Epithelial cell of esophagus (primary cell): ENCODE measurements at regions not wholly inside any gene's neighbourhood (a gene's known extent, or its start where the extent isn't known, plus 50 kb on each side); places are given as distances from the start of the nearest gene placed in this dataset.

Experiments
- DNase-seq: peaks from one replicate; pipeline ENCODE4 v3.0.0; 2010; ENCODE audit warnings: low read depth
- H3K4me3 ChIP-seq: 2 replicates; pipeline ENCODE4 v1.5.1; 2011; ENCODE audit warnings: mild to moderate bottlenecking, low read length, control low read depth
- CTCF ChIP-seq: IDR thresholded peaks from 2 replicates; pipeline ENCODE4 v1.5.1; 2011; ENCODE audit warnings: low read depth, mild to moderate bottlenecking, low read length, control low read depth, inconsistent platforms; ENCODE audit not compliant: insufficient read depth; ENCODE audit errors: missing control alignments

- H3K4me3 ChIP-seq, result no peak overlapping the region
- TF ChIP-seq CTCF, result no peak
- no peak for DNase-seq
These were observed 1061.1 kb upstream of the AUTS2 start for GRCh38 chr7:68537051-68537773.

- no peak for TF ChIP-seq CTCF
- no peak for DNase-seq
These were observed 1060.6 kb upstream of the AUTS2 start for GRCh38 chr7:68537774-68538071.

GRCh38 chr7:68542831-68543230 lies 1055.4 kb upstream of the AUTS2 start:
- no peak for DNase-seq
- no peak for TF ChIP-seq CTCF
- no peak overlapping the region for H3K4me3 ChIP-seq

More at GRCh38 chr7:68537774-68538071, 1060.6 kb upstream of the AUTS2 start:
- H3K4me3 ChIP-seq, result no peak overlapping the region

- no peak for DNase-seq
- no peak for TF ChIP-seq CTCF
- no peak overlapping the region for H3K4me3 ChIP-seq
These were observed 1053.4 kb upstream of the AUTS2 start for GRCh38 chr7:68544851-68545250.

- no peak for DNase-seq
- no peak overlapping the region for H3K4me3 ChIP-seq
- no peak for TF ChIP-seq CTCF
These were observed 1051.1 kb upstream of the AUTS2 start for GRCh38 chr7:68547181-68547580.

GRCh38 chr7:68547799-68548198 lies 1050.5 kb upstream of the AUTS2 start:
- TF ChIP-seq CTCF, result no peak
- H3K4me3 ChIP-seq, result no peak overlapping the region
- DNase-seq, result no peak

GRCh38 chr7:68550027-68550426 lies 1048.2 kb upstream of the AUTS2 start:
- DNase-seq, result no peak
- no peak for TF ChIP-seq CTCF
- H3K4me3 ChIP-seq, result no peak overlapping the region
